Adrenal gland (tissue), 5 donors: ENCODE measurements at regions not wholly inside any gene's neighbourhood (a gene's known extent, or its start where the extent isn't known, plus 50 kb on each side); places are given as distances from the start of the nearest gene placed in this dataset.

Experiments
- POLR2A ChIP-seq, 2 donors: fragments of 450-650 bp; IDR thresholded peaks; one replicate each; pipeline ENCODE4 v1.6.1; 2017; ENCODE audit warnings: antibody characterized with exemption in 2 of 2, mild to moderate bottlenecking in 2 of 2, moderate library complexity in 1 of 2
- TF ChIP-seq, protein P1 (sequence below), 6 experiments: fragments of 450-650 bp in 4 of 6; fragments of 200-600 bp in 2 of 6; sonication (generic) in 1 of 6; IDR thresholded peaks; 1 replicate in 5 of 6; 2 replicates in 1 of 6; pipeline versions ENCODE4 v1.5.1 to v1.8.0; 2016 to 2021; ENCODE audit warnings: antibody characterized with exemption in 6 of 6, mild to moderate bottlenecking in 2 of 6, moderate library complexity in 1 of 6
- donor health status: DM: no; HTN: no; CAD: no.

DNA sequence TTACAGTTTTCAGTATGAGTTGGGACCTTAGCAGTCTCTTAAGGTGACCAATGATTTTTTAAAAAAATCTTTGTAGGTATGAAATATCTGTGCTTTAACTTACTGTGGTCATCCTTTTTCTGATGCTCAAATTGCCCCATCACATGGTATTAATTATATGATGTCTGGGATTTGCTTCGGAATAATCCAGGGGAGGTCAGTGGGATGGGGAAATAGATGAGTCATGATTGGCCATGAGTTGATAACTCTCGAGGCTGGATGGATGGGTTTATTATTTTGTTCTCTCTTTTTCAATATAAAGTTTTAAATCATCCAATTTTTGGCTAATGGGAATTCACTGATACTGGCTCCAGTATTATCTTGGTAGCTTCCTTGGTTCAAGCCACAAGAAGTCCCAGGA, 370.3 kb upstream of the TPM1 start:
- TF ChIP-seq POLR2A (IDR thresholded peaks at IDR 0.05): no peak
- TF ChIP-seq, protein P1, sequence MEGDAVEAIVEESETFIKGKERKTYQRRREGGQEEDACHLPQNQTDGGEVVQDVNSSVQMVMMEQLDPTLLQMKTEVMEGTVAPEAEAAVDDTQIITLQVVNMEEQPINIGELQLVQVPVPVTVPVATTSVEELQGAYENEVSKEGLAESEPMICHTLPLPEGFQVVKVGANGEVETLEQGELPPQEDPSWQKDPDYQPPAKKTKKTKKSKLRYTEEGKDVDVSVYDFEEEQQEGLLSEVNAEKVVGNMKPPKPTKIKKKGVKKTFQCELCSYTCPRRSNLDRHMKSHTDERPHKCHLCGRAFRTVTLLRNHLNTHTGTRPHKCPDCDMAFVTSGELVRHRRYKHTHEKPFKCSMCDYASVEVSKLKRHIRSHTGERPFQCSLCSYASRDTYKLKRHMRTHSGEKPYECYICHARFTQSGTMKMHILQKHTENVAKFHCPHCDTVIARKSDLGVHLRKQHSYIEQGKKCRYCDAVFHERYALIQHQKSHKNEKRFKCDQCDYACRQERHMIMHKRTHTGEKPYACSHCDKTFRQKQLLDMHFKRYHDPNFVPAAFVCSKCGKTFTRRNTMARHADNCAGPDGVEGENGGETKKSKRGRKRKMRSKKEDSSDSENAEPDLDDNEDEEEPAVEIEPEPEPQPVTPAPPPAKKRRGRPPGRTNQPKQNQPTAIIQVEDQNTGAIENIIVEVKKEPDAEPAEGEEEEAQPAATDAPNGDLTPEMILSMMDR (IDR thresholded peaks at IDR 0.05): no peak
